ENCODE measurements at regions not wholly inside any gene's neighbourhood (a gene's known extent, or its start where the extent isn't known, plus 50 kb on each side); places are given as distances from the start of the nearest gene placed in this dataset.

DNA sequence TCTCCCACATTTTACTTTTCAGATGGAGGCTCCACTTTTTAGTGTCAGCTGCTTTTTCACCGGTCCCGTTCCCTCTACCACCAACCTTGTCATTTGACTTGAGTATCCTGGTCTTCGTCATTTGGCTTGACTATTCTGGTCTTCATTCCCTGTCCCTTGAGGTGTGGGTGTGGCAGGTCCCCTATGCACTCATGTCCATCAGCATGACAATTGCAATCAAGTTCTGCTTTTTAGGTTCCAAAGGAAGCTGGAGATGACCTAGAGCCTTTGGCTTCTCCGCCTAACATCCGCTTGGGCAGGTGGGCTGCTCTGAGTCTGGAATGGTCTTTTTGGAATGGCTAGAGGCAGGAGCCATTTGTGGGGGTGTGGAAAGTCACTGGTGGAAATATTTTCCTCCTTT lies 99.8 kb upstream of the MLN start (continued):
- no peak for TF ChIP-seq TCF7L2 (IDR thresholded peaks at IDR 0.05; ENCODE audit: borderline replicate concordance, extremely low read depth, insufficient read depth, insufficient read length)

GRCh38 chr6:33902457-33902853 lies 98.7 kb upstream of the MLN start:
- DNase-seq (ENCODE audit: low read depth, low spot score) (no peak), ATAC-seq (no peak)
- Histone ChIP-seq H3K79me2 (ENCODE audit: insufficient read depth, low read length) (no peaks in the 10 kb centered on the region), H3K4me1 (ENCODE audit: control insufficient read depth in 1 of 2, insufficient read depth in 2 of 2, low read length in 2 of 2) (no peaks in the 10 kb centered on the region), H2AFZ (ENCODE audit: low read depth, low read length, poor library complexity, severe bottlenecking) (no peak overlapping the region), H3K36me3 (ENCODE audit: control insufficient read depth in 1 of 2, insufficient read depth in 2 of 2, low read length in 2 of 2) (no peaks in the 10 kb centered on the region), H4K20me1 (ENCODE audit: insufficient read depth) (no peaks in the 10 kb centered on the region), H3K4me2 (ENCODE audit: low read length) (no peak overlapping the region), H3K27me3 (ENCODE audit: insufficient read depth, low read length) (peaks cover 5% of the 10 kb centered on the region; the same call in 1 of the 2 replicates), H3K27ac (ENCODE audit: low read depth, low read length) (no peak overlapping the region), H3K4me3 (replicated peaks in 1 of 2; ENCODE audit: low read depth in 1 of 2, low read length in 2 of 2) (no peak overlapping the region), H3K9me3 (ENCODE audit: control insufficient read depth in 1 of 2, insufficient read depth in 1 of 2, low read depth in 1 of 2, low read length in 2 of 2) (no peaks in the 10 kb centered on the region), H3K9ac (ENCODE audit: low read length) (no peak overlapping the region), H3K9me2 (ENCODE audit: insufficient read depth) (no peaks in the 10 kb centered on the region)
- intact Hi-C loops (cut with micrococcal nuclease) = no loop called here
- RAD21 ChIA-PET (ENCODE audit: low non-redundant PET in 1 of 2, low total read pairs in 2 of 2, uncharacterized antibody in 2 of 2, unreplicated experiment in 2 of 2) = no interaction called here
- POLR2A ChIA-PET = no interaction called here
- no TSS peak for BruUV-seq (replicated peaks)
- TF ChIP-seq ZFX (IDR thresholded peaks at IDR 0.05) (no peak), MAX (IDR thresholded peaks at IDR 0.05) (no peak), POLR2A (IDR thresholded peaks at IDR 0.05; ENCODE audit: borderline replicate concordance, extremely low read depth, insufficient read depth, insufficient read length) (no peak), SIN3A (IDR thresholded peaks at IDR 0.05; ENCODE audit: low read depth) (no peak), CBX3 (IDR thresholded peaks at IDR 0.05; ENCODE audit: low read depth) (no peak), TCF7L2 (IDR thresholded peaks at IDR 0.05; ENCODE audit: borderline replicate concordance, extremely low read depth, insufficient read depth, insufficient read length) (no peak), ELF1 (IDR thresholded peaks at IDR 0.05; ENCODE audit: borderline replicate concordance, low read depth) (no peak), SRF (IDR thresholded peaks at IDR 0.05; ENCODE audit: low read depth) (no peak), ATF3 (IDR thresholded peaks at IDR 0.05) (no peak)
- TF ChIP-seq, protein P1, sequence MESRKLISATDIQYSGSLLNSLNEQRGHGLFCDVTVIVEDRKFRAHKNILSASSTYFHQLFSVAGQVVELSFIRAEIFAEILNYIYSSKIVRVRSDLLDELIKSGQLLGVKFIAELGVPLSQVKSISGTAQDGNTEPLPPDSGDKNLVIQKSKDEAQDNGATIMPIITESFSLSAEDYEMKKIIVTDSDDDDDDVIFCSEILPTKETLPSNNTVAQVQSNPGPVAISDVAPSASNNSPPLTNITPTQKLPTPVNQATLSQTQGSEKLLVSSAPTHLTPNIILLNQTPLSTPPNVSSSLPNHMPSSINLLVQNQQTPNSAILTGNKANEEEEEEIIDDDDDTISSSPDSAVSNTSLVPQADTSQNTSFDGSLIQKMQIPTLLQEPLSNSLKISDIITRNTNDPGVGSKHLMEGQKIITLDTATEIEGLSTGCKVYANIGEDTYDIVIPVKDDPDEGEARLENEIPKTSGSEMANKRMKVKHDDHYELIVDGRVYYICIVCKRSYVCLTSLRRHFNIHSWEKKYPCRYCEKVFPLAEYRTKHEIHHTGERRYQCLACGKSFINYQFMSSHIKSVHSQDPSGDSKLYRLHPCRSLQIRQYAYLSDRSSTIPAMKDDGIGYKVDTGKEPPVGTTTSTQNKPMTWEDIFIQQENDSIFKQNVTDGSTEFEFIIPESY (IDR thresholded peaks at IDR 0.05; ENCODE audit: extremely low read depth, insufficient replicate concordance, low read length) = no peak
- CTCF ChIA-PET = no interaction called here

Measured in HCT116 (cell line).